DMS53 treated with DMSO at 0.1 percent for 48 hours (cell line): ENCODE measurements at regions not wholly inside any gene's neighbourhood (a gene's known extent, or its start where the extent isn't known, plus 50 kb on each side); places are given as distances from the start of the nearest gene placed in this dataset.
"Not testable (repeated sequence)": the region's sequence is repeated elsewhere in the genome, so short reads cannot be mapped to it uniquely, and the experiment has no call there.

ENCODE experiments used
- DNase-seq: peaks from one replicate; lab custom pipeline; 2025; ENCODE audit not compliant: unreplicated experiment; lab: John Stamatoyannopoulos, UW

GRCh38 chr1:219075121-219075879, 98.4 kb upstream of the LYPLAL1 start:
- no peak for DNase-seq

GRCh38 chr1:219076326-219076937, 97.2 kb upstream of the LYPLAL1 start:
- no peak for DNase-seq

GRCh38 chr1:219077767-219078166, 95.9 kb upstream of the LYPLAL1 start:
- DNase-seq, result not testable (repeated sequence)

- no peak for DNase-seq
Measured at GRCh38 chr1:219081943-219082925, 91.4 kb upstream of the LYPLAL1 start.

- no peak for DNase-seq
Measured at GRCh38 chr1:219083631-219084030, 90.0 kb upstream of the LYPLAL1 start.

GRCh38 chr1:219085082-219085481, 88.6 kb upstream of the LYPLAL1 start:
- no peak for DNase-seq

- no peak for DNase-seq
Measured at GRCh38 chr1:219085988-219086387, 87.7 kb upstream of the LYPLAL1 start.

- no peak for DNase-seq
Measured at GRCh38 chr1:219086956-219087469, 86.7 kb upstream of the LYPLAL1 start.

- no peak for DNase-seq
Measured at GRCh38 chr1:219088778-219089557, 84.7 kb upstream of the LYPLAL1 start.

- DNase-seq, result no peak
Measured at GRCh38 chr1:219090607-219091006, 83.1 kb upstream of the LYPLAL1 start.

GRCh38 chr1:219092206-219092605, 81.5 kb upstream of the LYPLAL1 start:
- no peak for DNase-seq

- no peak for DNase-seq
Measured at GRCh38 chr1:219099307-219099706, 74.4 kb upstream of the LYPLAL1 start.

- DNase-seq, result no peak
Measured at GRCh38 chr1:219100059-219100458, 73.6 kb upstream of the LYPLAL1 start.

GRCh38 chr1:219102466-219102865, 71.2 kb upstream of the LYPLAL1 start:
- not testable (repeated sequence) for DNase-seq

GRCh38 chr1:219105893-219106292, 67.8 kb upstream of the LYPLAL1 start:
- DNase-seq, result no peak

- no peak for DNase-seq
Measured at GRCh38 chr1:219109424-219110018, 64.2 kb upstream of the LYPLAL1 start.

GRCh38 chr1:219113261-219113660, 60.4 kb upstream of the LYPLAL1 start:
- DNase-seq, result no peak

- DNase-seq, result no peak
Measured at GRCh38 chr1:219114014-219114413, 59.7 kb upstream of the LYPLAL1 start.

- no peak for DNase-seq
Measured at GRCh38 chr1:219119839-219120238, 53.8 kb upstream of the LYPLAL1 start.
